HEK293 (cell line): ENCODE measurements at regions not wholly inside any gene's neighbourhood (a gene's known extent, or its start where the extent isn't known, plus 50 kb on each side); places are given as distances from the start of the nearest gene placed in this dataset.

ENCODE experiments used
- CTCF ChIA-PET: fragments of 350-600 bp; formaldehyde crosslinking; extraction: SDS; loops from one replicate; lab custom pipeline; 2021; ENCODE audit warnings: antibody characterized with exemption; lab: Yijun Ruan, JAX
- POLR2A ChIA-PET: fragments of 300-600 bp; formaldehyde crosslinking; extraction: SDS; loops from one replicate; lab custom pipeline; 2020; ENCODE audit warnings: antibody characterized with exemption, inconsistent platforms; lab: Yijun Ruan, JAX
- H3K27ac ChIP-seq: fragments of 200-500 bp; sonication (Bioruptor generic); 2 replicates; pipeline ENCODE4 v1.5.1; 2014; ENCODE audit warnings: low read depth, low read length, control low read depth, inconsistent platforms; ENCODE audit errors: extremely low read depth
- H3K36me3 ChIP-seq, 2 experiments: fragments of 200-500 bp in 1 of 2; sonication (Bioruptor generic) in 1 of 2; 1 replicate in 1 of 2; 2 replicates in 1 of 2; pipeline ENCODE4 v1.5.1; 2014 to 2017; ENCODE audit warnings: inconsistent platforms in 2 of 2, low read length in 2 of 2; ENCODE audit not compliant: control insufficient read depth in 2 of 2, insufficient read depth in 1 of 2
- H3K4me1 ChIP-seq: fragments of 200-500 bp; sonication (Bioruptor generic); 2 replicates; pipeline ENCODE4 v1.5.1; 2014; ENCODE audit warnings: mild to moderate bottlenecking, low read length, inconsistent platforms; ENCODE audit not compliant: control insufficient read depth, insufficient read depth
- H3K4me3 ChIP-seq: 2 replicates; pipeline ENCODE4 v1.5.1; 2011; ENCODE audit warnings: low read depth, mild to moderate bottlenecking, control low read depth, low read length, moderate library complexity
- H3K9me3 ChIP-seq: fragments of 200-500 bp; sonication (Bioruptor generic); 2 replicates; pipeline ENCODE4 v1.5.1; 2014; ENCODE audit warnings: low read depth, low read length, inconsistent platforms; ENCODE audit not compliant: control insufficient read depth, insufficient read depth
- GLI4 ChIP-seq: fragments of 450-650 bp; formaldehyde crosslinking; IDR thresholded peaks from 2 replicates; pipeline ENCODE4 v1.5.1; 2016; ENCODE audit warnings: missing biosample characterization, missing genetic modification characterization
- GLIS2 ChIP-seq: fragments of 450-650 bp; formaldehyde crosslinking; IDR thresholded peaks from 2 replicates; pipeline ENCODE4 v1.5.1; 2016; ENCODE audit warnings: missing biosample characterization, missing genetic modification characterization
- HOXC10 ChIP-seq: sonication (generic); formaldehyde crosslinking; IDR thresholded peaks from 2 replicates; pipeline ENCODE4 v1.8.1; 2023; ENCODE audit warnings: mild to moderate bottlenecking, missing genetic modification reagents
- KLF16 ChIP-seq: fragments of 450-650 bp; formaldehyde crosslinking; IDR thresholded peaks from 2 replicates; pipeline ENCODE4 v1.5.1; 2017; ENCODE audit warnings: missing biosample characterization, missing genetic modification characterization
- KLF7 ChIP-seq: fragments of 450-650 bp; formaldehyde crosslinking; IDR thresholded peaks from 2 replicates; pipeline ENCODE4 v1.5.1; 2016; ENCODE audit warnings: missing biosample characterization, missing genetic modification characterization, borderline replicate concordance
- OVOL3 ChIP-seq: fragments of 450-650 bp; formaldehyde crosslinking; IDR thresholded peaks from 2 replicates; pipeline ENCODE4 v1.5.1; 2016; ENCODE audit warnings: missing biosample characterization, missing genetic modification characterization
- PBX3 ChIP-seq: sonication (generic); formaldehyde crosslinking; IDR thresholded peaks from 2 replicates; pipeline ENCODE4 v1.8.1; 2022; ENCODE audit warnings: mild to moderate bottlenecking, moderate library complexity, missing genetic modification reagents
- RBAK ChIP-seq: fragments of 450-650 bp; formaldehyde crosslinking; IDR thresholded peaks from 2 replicates; pipeline ENCODE4 v1.5.1; 2016; ENCODE audit warnings: missing biosample characterization, missing genetic modification characterization
- REPIN1 ChIP-seq: fragments of 450-650 bp; formaldehyde crosslinking; IDR thresholded peaks from 2 replicates; pipeline ENCODE4 v1.5.1; 2017; ENCODE audit warnings: missing biosample characterization, missing genetic modification characterization, low read depth
- SCRT1 ChIP-seq: fragments of 450-650 bp; formaldehyde crosslinking; IDR thresholded peaks from 2 replicates; pipeline ENCODE4 v1.5.1; 2016; ENCODE audit warnings: missing biosample characterization, missing genetic modification characterization, borderline replicate concordance
- ZFHX2 ChIP-seq: fragments of 450-650 bp; formaldehyde crosslinking; conservative IDR thresholded peaks from 2 replicates; pipeline ENCODE4 v1.5.1; 2016; ENCODE audit warnings: missing biosample characterization, missing genetic modification characterization
- ZNF175 ChIP-seq: fragments of 450-650 bp; formaldehyde crosslinking; IDR thresholded peaks from 2 replicates; pipeline ENCODE4 v1.5.1; 2016; ENCODE audit warnings: missing biosample characterization, missing genetic modification characterization
- ZNF239 ChIP-seq: fragments of 450-650 bp; formaldehyde crosslinking; IDR thresholded peaks from 2 replicates; pipeline ENCODE4 v1.5.1; 2016; ENCODE audit warnings: missing biosample characterization, missing genetic modification characterization
- ZNF24 ChIP-seq: fragments of 450-650 bp; formaldehyde crosslinking; IDR thresholded peaks from 2 replicates; pipeline ENCODE4 v1.5.1; 2016; ENCODE audit warnings: missing biosample characterization, missing genetic modification characterization
- ZNF248 ChIP-seq: fragments of 450-650 bp; formaldehyde crosslinking; IDR thresholded peaks from 2 replicates; pipeline ENCODE4 v1.5.1; 2017; ENCODE audit warnings: missing biosample characterization, missing genetic modification characterization
- ZNF324 ChIP-seq: fragments of 450-650 bp; formaldehyde crosslinking; IDR thresholded peaks from 2 replicates; pipeline ENCODE4 v1.5.1; 2016; ENCODE audit warnings: missing biosample characterization, missing genetic modification characterization
- ZNF354C ChIP-seq: fragments of 450-650 bp; formaldehyde crosslinking; IDR thresholded peaks from 2 replicates; pipeline ENCODE4 v1.5.1; 2016; ENCODE audit warnings: missing biosample characterization, missing genetic modification characterization, low read depth, borderline replicate concordance
- ZNF391 ChIP-seq: fragments of 450-650 bp; formaldehyde crosslinking; IDR thresholded peaks from 2 replicates; pipeline ENCODE4 v1.5.1; 2016; ENCODE audit warnings: low read depth, missing biosample characterization, missing genetic modification characterization, borderline replicate concordance
- ZNF394 ChIP-seq: fragments of 450-650 bp; formaldehyde crosslinking; IDR thresholded peaks from 2 replicates; pipeline ENCODE4 v1.5.1; 2016; ENCODE audit warnings: missing biosample characterization, missing genetic modification characterization, mild to moderate bottlenecking, moderate library complexity, borderline replicate concordance
- ZNF473 ChIP-seq: fragments of 450-650 bp; formaldehyde crosslinking; IDR thresholded peaks from 2 replicates; pipeline ENCODE4 v1.5.1; 2017; ENCODE audit warnings: missing biosample characterization, missing genetic modification characterization
- ZNF514 ChIP-seq: fragments of 450-650 bp; formaldehyde crosslinking; IDR thresholded peaks from 2 replicates; pipeline ENCODE4 v1.5.1; 2016; ENCODE audit warnings: missing biosample characterization, missing genetic modification characterization
- ZNF529 ChIP-seq: fragments of 450-650 bp; formaldehyde crosslinking; IDR thresholded peaks from 2 replicates; pipeline ENCODE4 v1.5.1; 2017; ENCODE audit warnings: missing genetic modification characterization, missing biosample characterization; ENCODE audit not compliant: insufficient replicate concordance
- ZNF555 ChIP-seq: fragments of 450-650 bp; formaldehyde crosslinking; conservative IDR thresholded peaks from 2 replicates; pipeline ENCODE4 v1.5.1; 2017; ENCODE audit warnings: missing biosample characterization, mild to moderate bottlenecking, missing genetic modification characterization, inconsistent platforms
- ZNF658 ChIP-seq: fragments of 450-650 bp; formaldehyde crosslinking; IDR thresholded peaks from 2 replicates; pipeline ENCODE4; 2016; ENCODE audit warnings: missing biosample characterization, missing genetic modification characterization
- ZNF660 ChIP-seq: fragments of 450-650 bp; IDR thresholded peaks from 2 replicates; pipeline ENCODE4 v1.5.1; 2018; ENCODE audit warnings: missing biosample characterization, mild to moderate bottlenecking, missing genetic modification characterization
- ZNF777 ChIP-seq: fragments of 450-650 bp; formaldehyde crosslinking; IDR thresholded peaks from 2 replicates; pipeline ENCODE4 v1.5.1; 2017; ENCODE audit warnings: missing biosample characterization, missing genetic modification characterization, borderline replicate concordance
- ZNF791 ChIP-seq: fragments of 450-650 bp; formaldehyde crosslinking; IDR thresholded peaks from 2 replicates; pipeline ENCODE4 v1.5.1; 2016; ENCODE audit warnings: missing biosample characterization, missing genetic modification characterization
- ZNF843 ChIP-seq: fragments of 450-650 bp; formaldehyde crosslinking; IDR thresholded peaks from 2 replicates; pipeline ENCODE4 v1.5.1; 2016; ENCODE audit warnings: missing biosample characterization, missing genetic modification characterization
- ZSCAN23 ChIP-seq: fragments of 450-650 bp; formaldehyde crosslinking; IDR thresholded peaks from 2 replicates; pipeline ENCODE4 v1.5.1; 2016; ENCODE audit warnings: missing biosample characterization, missing genetic modification characterization
- ZSCAN30 ChIP-seq: fragments of 450-650 bp; IDR thresholded peaks from 2 replicates; pipeline ENCODE4 v1.5.1; 2018; ENCODE audit warnings: missing biosample characterization, mild to moderate bottlenecking, missing genetic modification characterization, moderate library complexity
- ZXDB ChIP-seq: fragments of 450-650 bp; formaldehyde crosslinking; IDR thresholded peaks from 2 replicates; pipeline ENCODE4 v1.5.1; 2016; ENCODE audit warnings: missing biosample characterization, missing genetic modification characterization

DNA sequence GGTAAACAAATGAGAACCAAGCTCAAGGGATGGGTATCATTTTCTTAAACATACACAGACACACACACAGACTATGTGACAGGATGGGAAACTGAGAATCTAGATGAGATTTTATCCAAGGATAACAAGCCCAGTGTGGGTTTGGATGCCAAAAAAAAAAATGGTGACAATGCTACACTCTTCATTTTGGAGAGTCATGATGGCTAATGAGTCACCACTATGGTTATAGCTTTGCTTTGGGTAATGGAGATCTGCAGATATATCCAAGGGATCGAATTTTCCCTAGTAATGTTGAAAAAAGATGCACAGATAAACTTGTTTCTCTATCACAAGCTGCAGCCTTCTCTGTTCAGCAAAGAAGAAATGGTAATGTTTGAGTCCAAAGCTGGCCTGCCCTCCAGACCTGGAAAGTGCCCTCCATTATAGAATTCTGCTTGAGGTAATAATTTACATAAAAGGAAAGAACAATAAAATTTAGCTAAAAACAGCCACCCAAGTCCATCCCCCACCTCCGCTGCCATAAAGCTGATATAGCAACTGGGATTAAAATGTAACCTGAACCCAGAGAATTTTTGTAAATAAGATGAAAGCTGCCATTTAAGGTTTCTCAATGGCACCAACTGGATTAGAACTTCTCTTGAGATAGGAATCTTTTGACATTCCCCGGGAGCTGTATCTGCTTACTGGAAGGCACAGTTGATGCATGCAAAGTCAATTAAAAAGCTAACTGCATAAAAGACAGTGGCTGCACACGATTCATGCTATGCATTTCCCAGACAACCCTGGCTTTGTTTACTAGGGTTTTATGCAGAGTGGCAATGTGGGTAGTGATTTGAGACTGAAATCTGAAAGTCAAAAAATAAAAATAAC, 395.2 kb upstream of the LYPLAL1 start (continued):
- TF ChIP-seq KLF16 (tag by site-specific recombination) (no peak), ZNF514 (tag by site-specific recombination) (no peak), ZNF791 (tag by site-specific recombination) (no peak), ZNF239 (tag by site-specific recombination) (no peak), GLI4 (no peak), RBAK (no peak), ZNF391 (tag by site-specific recombination) (no peak)

GRCh38 chr1:218779341-218780100, 394.2 kb upstream of the LYPLAL1 start:
- Histone ChIP-seq H3K27ac (no peak overlapping the region), H3K4me3 (no peak overlapping the region), H3K36me3 (no peaks in the 10 kb centered on the region), H3K9me3 (no peaks in the 10 kb centered on the region), H3K4me1 (no peaks in the 10 kb centered on the region)
- POLR2A ChIA-PET, result no interaction called here
- TF ChIP-seq ZNF843, result no peak
- TF ChIP-seq ZNF354C (tag by site-specific recombination), result no peak
- no peak for TF ChIP-seq GLIS2 (tag by site-specific recombination)
- no peak for TF ChIP-seq ZNF777
- CTCF ChIA-PET, result interaction anchor here (0.6 to 0.7 kb wide), 3 partner anchors 17 to 477 kb away, joined by 3 to 4 read pairs (median 3); no protein-coding TSS in a partner anchor

DNA sequence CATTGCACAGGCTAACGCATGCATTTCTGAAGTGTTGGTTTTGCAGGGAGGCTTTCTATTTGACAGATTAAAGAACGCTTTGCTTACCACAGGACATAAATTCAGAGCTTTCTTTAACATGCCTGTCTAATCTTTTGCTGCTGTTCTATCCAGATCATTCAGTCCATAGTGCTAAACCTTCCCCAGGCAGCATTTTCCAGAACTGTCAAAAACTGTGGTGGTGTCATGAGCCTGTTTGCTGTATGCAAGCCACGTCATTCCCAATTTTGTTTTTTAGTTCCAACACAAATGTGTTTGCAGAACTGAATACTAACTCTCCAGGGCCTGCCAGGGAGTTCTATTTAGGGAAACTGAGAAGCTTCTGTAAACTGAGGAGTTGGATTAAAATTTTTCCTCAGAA, 390.5 kb upstream of the LYPLAL1 start:
- no peaks in the 10 kb centered on the region for H3K36me3 ChIP-seq
- no peak for TF ChIP-seq HOXC10 (CRISPR knock-in tag)
- TF ChIP-seq ZNF658 (tag by site-specific recombination), result no peak
- TF ChIP-seq ZNF529, result no peak
- TF ChIP-seq ZNF473 (tag by site-specific recombination), result no peak
- TF ChIP-seq OVOL3, result no peak
- TF ChIP-seq SCRT1 (tag by site-specific recombination), result no peak
- no peak for TF ChIP-seq ZNF660 (tag by site-specific recombination)
- no peak for TF ChIP-seq ZFHX2 (tag by site-specific recombination)
- H3K9me3 ChIP-seq, result no peaks in the 10 kb centered on the region
- no peak overlapping the region for H3K27ac ChIP-seq
- POLR2A ChIA-PET, result no interaction called here
- H3K4me3 ChIP-seq, result no peak overlapping the region
- H3K4me1 ChIP-seq, result no peaks in the 10 kb centered on the region
- CTCF ChIA-PET, result no interaction called here

- Histone ChIP-seq H3K36me3 (no peaks in the 10 kb centered on the region), H3K4me3 (no peak overlapping the region), H3K27ac (no peak overlapping the region), H3K9me3 (no peaks in the 10 kb centered on the region), H3K4me1 (no peaks in the 10 kb centered on the region)
- ChIA-PET POLR2A (no interaction called here), CTCF (interaction anchor here (0.5 to 0.6 kb wide), 2 partner anchors 29 to 63 kb away, joined by 3 read pairs; no protein-coding TSS in a partner anchor)
- TF ChIP-seq ZNF248 (tag by site-specific recombination) (no peak), KLF7 (tag by site-specific recombination) (no peak), ZNF324 (tag by site-specific recombination) (no peak), ZNF660 (tag by site-specific recombination) (no peak), REPIN1 (tag by site-specific recombination) (no peak), PBX3 (CRISPR knock-in tag) (no peak), ZSCAN30 (tag by site-specific recombination) (no peak), ZNF391 (tag by site-specific recombination) (no peak), ZNF24 (no peak), ZNF555 (tag by site-specific recombination) (no peak), ZSCAN23 (no peak), ZNF394 (no peak), ZNF473 (tag by site-specific recombination) (no peak), ZXDB (no peak), ZNF175 (tag by site-specific recombination) (no peak)
Measured at GRCh38 chr1:218783916-218784315, 389.8 kb upstream of the LYPLAL1 start.
